ENCODE measurements at regions not wholly inside any gene's neighbourhood (a gene's known extent, or its start where the extent isn't known, plus 50 kb on each side); places are given as distances from the start of the nearest gene placed in this dataset.

GRCh38 chr1:112040891-112041740 lies 51.6 kb upstream of the KCND3 start:
- no peaks in the 10 kb centered on the region for H3K9me3 ChIP-seq
- whole genome bisulfite sequencing, result 39% methylated on average over 7 of the region's 7 CpGs
- H3K27ac ChIP-seq, result no peak overlapping the region
- H3K4me3 ChIP-seq, result no peak overlapping the region
- H3K4me1 ChIP-seq (replicated peaks), result no peaks in the 10 kb centered on the region
- intact Hi-C loops (cut with DNase I), result no loop called here
- no peak for DNase-seq (ENCODE audit: low spot score)
- H3K36me3 ChIP-seq, result no peaks in the 10 kb centered on the region
- H3K27me3 ChIP-seq (replicated peaks; ENCODE audit: insufficient read depth), result no peaks in the 10 kb centered on the region
- TF ChIP-seq POLR2A (IDR thresholded peaks at IDR 0.05) (no peak), POLR2AphosphoS5 (IDR thresholded peaks at IDR 0.05) (no peak), CTCF (IDR thresholded peaks at IDR 0.05) (no peak)

- no peak for DNase-seq (ENCODE audit: low spot score)
- Histone ChIP-seq H3K4me3 (no peak overlapping the region), H3K36me3 (no peaks in the 10 kb centered on the region), H3K27me3 (replicated peaks; ENCODE audit: insufficient read depth) (no peaks in the 10 kb centered on the region), H3K4me1 (replicated peaks) (no peaks in the 10 kb centered on the region), H3K27ac (no peak overlapping the region), H3K9me3 (no peaks in the 10 kb centered on the region)
- intact Hi-C loops (cut with DNase I), result no loop called here
- TF ChIP-seq POLR2A (IDR thresholded peaks at IDR 0.05) (no peak), POLR2AphosphoS5 (IDR thresholded peaks at IDR 0.05) (no peak), CTCF (IDR thresholded peaks at IDR 0.05) (no peak)
These were observed 54.4 kb upstream of the KCND3 start for GRCh38 chr1:112043901-112044300.

- intact Hi-C loops (cut with DNase I), result no loop called here
- Histone ChIP-seq H3K4me3 (no peak overlapping the region), H3K4me1 (replicated peaks) (no peaks in the 10 kb centered on the region), H3K27ac (no peak overlapping the region), H3K27me3 (replicated peaks; ENCODE audit: insufficient read depth) (no peaks in the 10 kb centered on the region), H3K36me3 (no peaks in the 10 kb centered on the region), H3K9me3 (no peaks in the 10 kb centered on the region)
- no peak for TF ChIP-seq CTCF (IDR thresholded peaks at IDR 0.05)
- no peak for TF ChIP-seq POLR2A (IDR thresholded peaks at IDR 0.05)
- TF ChIP-seq POLR2AphosphoS5 (IDR thresholded peaks at IDR 0.05), result no peak
- DNase-seq (ENCODE audit: low spot score), result no peak
- 65% methylated on average over 3 of the region's 3 CpGs for WGBS
These were observed 55.3 kb upstream of the KCND3 start for GRCh38 chr1:112044745-112045144.

- WGBS, result 67% methylated on average over 2 of the region's 2 CpGs
- H3K9me3 ChIP-seq, result no peaks in the 10 kb centered on the region
- DNase-seq (ENCODE audit: low spot score), result no peak
- H3K27me3 ChIP-seq (replicated peaks; ENCODE audit: insufficient read depth), result no peaks in the 10 kb centered on the region
- no peak for TF ChIP-seq POLR2AphosphoS5 (IDR thresholded peaks at IDR 0.05)
- TF ChIP-seq CTCF (IDR thresholded peaks at IDR 0.05), result no peak
- TF ChIP-seq POLR2A (IDR thresholded peaks at IDR 0.05), result no peak
- no peaks in the 10 kb centered on the region for H3K4me1 ChIP-seq (replicated peaks)
- H3K4me3 ChIP-seq, result no peak overlapping the region
- no peak overlapping the region for H3K27ac ChIP-seq
- no peaks in the 10 kb centered on the region for H3K36me3 ChIP-seq
- intact Hi-C loops (cut with DNase I), result no loop called here
These were observed 57.2 kb upstream of the KCND3 start for GRCh38 chr1:112046630-112047029.

- intact Hi-C loops (cut with DNase I), result no loop called here
- 87% methylated on average over 1 of the region's 1 CpG for WGBS
- DNase-seq (ENCODE audit: low spot score), result no peak
These were observed 59.0 kb upstream of the KCND3 start for GRCh38 chr1:112048421-112048820.

More at GRCh38 chr1:112048421-112048820, 59.0 kb upstream of the KCND3 start:
- no peaks in the 10 kb centered on the region for H3K4me1 ChIP-seq (replicated peaks)
- no peaks in the 10 kb centered on the region for H3K27me3 ChIP-seq (replicated peaks; ENCODE audit: insufficient read depth)
- H3K9me3 ChIP-seq, result no peaks in the 10 kb centered on the region
- H3K36me3 ChIP-seq, result no peaks in the 10 kb centered on the region
- no peak overlapping the region for H3K27ac ChIP-seq
- TF ChIP-seq POLR2AphosphoS5 (IDR thresholded peaks at IDR 0.05) (no peak), CTCF (IDR thresholded peaks at IDR 0.05) (no peak), POLR2A (IDR thresholded peaks at IDR 0.05) (no peak)
- H3K4me3 ChIP-seq, result no peak overlapping the region

All from prostate gland (tissue), 2 donors.